GM12892 (cell line): ENCODE measurements at regions not wholly inside any gene's neighbourhood (a gene's known extent, or its start where the extent isn't known, plus 50 kb on each side); places are given as distances from the start of the nearest gene placed in this dataset.

ENCODE experiments used
- POLR2A ChIP-seq: IDR thresholded peaks from 2 replicates; pipeline ENCODE4 v1.6.1; 2011; ENCODE audit warnings: low read depth, low read length, control low read depth
- POLR2AphosphoS5 ChIP-seq: IDR thresholded peaks from 2 replicates; pipeline ENCODE4 v1.6.1; 2011; ENCODE audit warnings: low read depth, low read length, control low read depth
- TAF1 ChIP-seq: IDR thresholded peaks from 2 replicates; pipeline ENCODE4 v1.6.1; 2011; ENCODE audit warnings: low read depth, mild to moderate bottlenecking, control low read depth, low read length, borderline replicate concordance

DNA sequence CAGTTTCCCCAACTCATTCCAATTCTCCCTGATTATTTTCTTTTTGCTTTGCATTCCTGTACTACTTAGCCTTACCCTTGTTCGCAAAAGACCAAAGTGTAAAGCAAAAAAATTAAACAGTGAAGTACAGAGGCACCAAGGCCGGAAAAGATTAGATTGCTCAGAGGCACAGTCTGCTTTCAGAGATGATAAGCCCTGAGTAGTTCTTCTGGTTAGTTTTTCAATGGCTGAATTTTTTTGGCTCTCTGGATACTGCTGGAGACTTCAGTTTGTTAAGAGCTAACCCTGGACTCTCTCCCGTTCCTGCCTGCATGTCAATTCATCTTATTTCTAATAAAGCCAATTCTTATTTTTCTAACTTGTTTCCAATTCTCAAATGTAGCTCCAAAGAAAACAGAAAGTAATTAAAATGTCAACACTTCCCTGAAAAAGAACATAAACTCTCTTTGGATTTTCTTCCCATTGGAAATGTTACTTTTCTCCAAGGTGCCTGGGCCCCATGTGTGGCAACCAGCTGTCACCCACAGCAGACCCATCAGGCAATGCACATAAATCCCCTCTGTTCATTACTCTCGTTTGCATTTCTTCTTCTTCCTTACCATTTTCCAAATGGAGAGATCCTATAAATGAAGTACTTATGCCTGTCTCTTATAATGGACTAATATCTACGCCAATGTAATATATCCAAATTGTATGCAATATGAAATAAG is 142.8 kb downstream of the BTG1 start:
- TF ChIP-seq POLR2A: no peak
- TF ChIP-seq POLR2AphosphoS5: no peak
- no peak for TF ChIP-seq TAF1
